ES-I3 (cell line): ENCODE measurements at regions not wholly inside any gene's neighbourhood (a gene's known extent, or its start where the extent isn't known, plus 50 kb on each side); places are given as distances from the start of the nearest gene placed in this dataset.

Experiments used
- H3K36me3 ChIP-seq: 2 replicates; pipeline ENCODE4 v1.6.1; 2013; ENCODE audit warnings: mild to moderate bottlenecking, low read length, control low read depth, moderate library complexity; ENCODE audit not compliant: insufficient read depth
- H3K4me1 ChIP-seq: 2 replicates; pipeline ENCODE4 v1.6.1; 2013; ENCODE audit warnings: mild to moderate bottlenecking, control low read depth, low read length; ENCODE audit not compliant: insufficient read depth
- H3K9ac ChIP-seq: 2 replicates; pipeline ENCODE4 v1.6.1; 2013; ENCODE audit warnings: low read depth, mild to moderate bottlenecking, low read length, moderate library complexity
- H3K9me3 ChIP-seq: 2 replicates; pipeline ENCODE4 v1.6.1; 2013; ENCODE audit warnings: mild to moderate bottlenecking, low read length, moderate library complexity; ENCODE audit not compliant: control insufficient read depth, insufficient read depth

DNA sequence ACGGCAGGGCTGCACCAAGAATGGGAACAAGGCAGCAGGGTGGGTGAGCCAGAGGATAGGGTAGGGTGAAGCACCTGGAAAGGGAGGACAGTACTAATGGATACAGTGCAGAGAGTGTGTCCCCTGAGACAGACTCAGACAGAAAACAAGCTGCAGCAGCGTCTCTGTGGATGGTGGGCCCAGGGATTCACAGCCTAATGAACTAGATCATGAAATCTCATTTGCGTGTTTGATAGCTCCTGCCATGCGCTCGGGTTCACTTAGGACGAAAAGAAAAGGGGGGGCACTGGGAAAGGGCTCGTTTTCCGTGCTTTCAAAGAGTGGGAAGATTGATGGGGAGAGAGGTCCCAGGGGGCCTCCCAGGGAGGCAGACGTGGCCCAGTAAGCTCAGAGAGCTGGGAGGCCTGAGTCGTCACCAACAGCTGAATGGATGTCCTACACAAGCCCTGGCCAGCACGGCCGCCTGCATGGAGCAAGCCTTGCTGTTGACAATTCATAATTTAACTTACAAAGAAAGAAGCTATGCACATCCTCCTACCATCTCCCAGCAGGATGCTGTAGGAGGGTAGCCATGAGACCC lies 446.9 kb downstream of the BCOR start:
- no peaks in the 10 kb centered on the region; the same call in 1 of the 2 replicates for H3K9me3 ChIP-seq
- H3K36me3 ChIP-seq: no peaks in the 10 kb centered on the region
- H3K9ac ChIP-seq: no peak overlapping the region
- H3K4me1 ChIP-seq: peaks cover 14% of the 10 kb centered on the region

DNA sequence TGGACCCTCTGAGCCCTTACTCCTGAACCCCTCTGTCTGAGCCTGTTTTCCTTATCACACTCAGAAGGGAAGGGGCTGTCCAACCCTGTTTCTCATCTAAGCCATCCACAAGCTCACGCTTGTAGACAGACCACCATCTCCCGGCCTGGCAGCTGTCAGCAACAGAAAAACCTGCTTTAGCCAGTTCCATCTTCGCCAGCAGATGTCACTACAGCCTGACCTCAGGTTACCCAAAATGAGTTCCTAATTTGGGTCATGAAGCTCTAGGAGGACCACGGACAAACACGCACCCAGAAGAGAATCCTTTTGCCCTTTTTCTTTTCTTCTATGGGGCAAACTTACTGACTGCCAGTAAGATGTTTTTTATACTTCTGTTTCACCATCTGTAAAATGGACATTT lies 445.4 kb downstream of the BCOR start:
- no peak overlapping the region for H3K9ac ChIP-seq
- H3K36me3 ChIP-seq: no peaks in the 10 kb centered on the region
- no peaks in the 10 kb centered on the region for H3K9me3 ChIP-seq
- H3K4me1 ChIP-seq: peaks cover 15% of the 10 kb centered on the region

DNA sequence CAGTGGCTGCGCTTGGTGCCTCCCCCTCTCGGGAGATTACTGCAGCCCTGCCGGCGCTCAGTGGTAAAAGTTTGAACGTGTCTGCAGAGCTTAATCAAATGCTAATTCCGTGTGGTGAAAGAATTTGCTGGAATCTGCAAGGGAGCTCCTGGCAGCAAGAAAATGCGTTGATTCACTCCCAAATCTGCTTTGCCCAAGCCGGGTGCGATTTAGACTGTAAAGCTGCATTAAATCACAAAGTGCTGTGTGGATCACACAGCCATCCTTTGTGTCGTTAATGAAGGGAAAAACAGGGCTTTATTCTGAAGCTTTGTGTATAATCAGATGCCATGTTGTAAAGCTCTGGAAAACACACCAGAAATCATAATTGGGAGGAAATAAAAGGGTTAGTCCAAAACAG lies 444.1 kb downstream of the BCOR start:
- Histone ChIP-seq H3K4me1 (peaks cover 17% of the 10 kb centered on the region), H3K9ac (peak overlapping the region; percentile 42), H3K36me3 (no peaks in the 10 kb centered on the region), H3K9me3 (no peaks in the 10 kb centered on the region)

DNA sequence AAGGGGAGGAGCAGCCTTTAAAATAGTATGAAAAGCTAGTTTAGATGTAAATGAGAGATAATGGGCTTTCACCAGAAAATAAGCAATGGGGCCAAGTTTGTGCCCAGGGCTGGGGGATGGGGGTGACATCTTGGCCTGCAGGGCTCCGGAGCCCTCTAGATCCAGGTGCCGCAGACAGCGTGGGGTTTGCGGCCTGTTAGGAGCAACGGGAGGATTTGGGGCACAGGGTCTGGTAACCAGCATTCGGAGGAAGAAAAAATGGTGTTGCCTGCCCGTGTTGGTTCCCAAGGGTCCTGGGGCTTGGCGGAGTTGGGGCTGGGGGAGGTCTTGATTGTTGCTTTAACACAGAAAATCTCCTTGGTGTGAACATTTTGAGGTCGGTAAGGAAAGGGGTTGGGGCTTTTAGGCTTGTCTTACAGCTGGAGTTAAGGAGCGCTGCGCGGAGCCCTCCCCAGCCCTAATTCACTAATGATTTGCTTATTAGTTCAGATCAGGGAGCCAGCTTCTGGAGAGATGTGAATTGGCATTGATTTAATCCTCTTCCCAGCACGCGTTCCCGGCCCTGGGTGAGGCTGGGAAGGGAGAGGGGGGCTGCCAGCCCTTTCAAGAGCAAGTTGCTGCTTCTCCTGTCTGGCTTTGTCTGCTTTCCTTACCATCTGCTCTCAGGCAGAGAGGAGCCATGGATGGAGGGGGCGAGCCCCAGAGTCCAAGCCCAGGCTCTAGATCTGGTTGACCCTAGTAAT lies 443.4 kb downstream of the BCOR start:
- Histone ChIP-seq H3K9me3 (no peaks in the 10 kb centered on the region), H3K4me1 (peaks cover 17% of the 10 kb centered on the region), H3K36me3 (no peaks in the 10 kb centered on the region), H3K9ac (peak overlapping the region; percentile 42)

DNA sequence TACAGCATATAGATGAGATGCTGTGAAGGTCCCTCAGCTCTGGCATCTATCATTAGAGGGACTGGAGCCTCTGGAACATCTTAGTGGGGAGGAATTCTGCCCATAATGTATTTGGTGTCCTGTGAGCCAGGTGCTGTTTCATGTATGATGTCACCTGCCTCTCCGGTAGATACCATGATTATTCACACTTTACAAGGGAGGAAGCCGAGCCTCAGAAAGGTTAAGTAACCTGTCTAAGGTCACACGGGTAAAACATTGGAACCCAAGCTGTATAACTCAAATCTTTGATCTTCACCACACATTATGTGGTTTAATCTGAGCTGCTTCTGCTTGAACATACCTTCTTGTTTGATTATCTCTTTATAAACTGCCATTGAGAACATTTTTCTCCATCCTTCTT lies 442.8 kb downstream of the BCOR start:
- Histone ChIP-seq H3K4me1 (peaks cover 17% of the 10 kb centered on the region), H3K9me3 (no peaks in the 10 kb centered on the region), H3K36me3 (no peaks in the 10 kb centered on the region), H3K9ac (no peak overlapping the region; the same call in 1 of the 2 replicates)

DNA sequence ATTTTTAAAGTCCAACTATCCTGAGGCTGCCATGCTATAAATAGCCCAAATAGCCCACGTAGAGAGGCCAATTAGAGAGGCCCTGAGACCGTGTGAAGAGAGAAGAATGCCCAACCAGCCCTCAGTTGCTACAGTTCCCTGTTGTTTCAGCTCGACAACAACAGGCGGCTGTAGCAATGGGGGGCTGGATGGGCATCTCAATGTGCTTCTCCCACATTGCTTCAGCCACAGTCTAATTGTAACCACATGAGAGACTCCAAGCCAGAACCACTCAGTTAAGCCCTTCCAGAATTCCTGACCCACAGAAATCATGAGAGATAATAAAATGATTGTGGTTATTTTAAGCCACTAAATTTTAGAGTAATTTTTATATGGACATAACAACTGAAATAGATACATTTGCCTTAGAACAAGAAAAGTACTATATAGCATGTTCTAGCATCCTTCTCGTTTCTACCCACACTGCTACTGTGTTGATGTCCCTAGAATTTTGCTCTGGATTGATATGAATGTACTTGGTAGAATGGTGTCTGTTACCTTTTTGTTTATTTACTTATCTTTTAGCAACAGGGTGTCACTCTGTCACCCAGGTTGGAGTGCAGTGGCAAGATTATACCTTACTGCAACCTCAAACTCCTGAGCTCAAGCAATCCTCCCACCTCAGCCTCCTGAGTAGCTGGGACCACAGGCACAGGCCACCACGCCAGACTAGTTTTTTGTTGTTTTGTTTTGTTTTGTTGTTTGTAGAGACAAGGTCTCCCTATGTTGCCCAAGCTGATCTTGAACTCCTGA lies 436.4 kb downstream of the BCOR start:
- H3K9ac ChIP-seq: no peak overlapping the region
- no peaks in the 10 kb centered on the region for H3K9me3 ChIP-seq
- H3K4me1 ChIP-seq: peaks cover 3% of the 10 kb centered on the region; the same call in 1 of the 2 replicates
- no peaks in the 10 kb centered on the region for H3K36me3 ChIP-seq

DNA sequence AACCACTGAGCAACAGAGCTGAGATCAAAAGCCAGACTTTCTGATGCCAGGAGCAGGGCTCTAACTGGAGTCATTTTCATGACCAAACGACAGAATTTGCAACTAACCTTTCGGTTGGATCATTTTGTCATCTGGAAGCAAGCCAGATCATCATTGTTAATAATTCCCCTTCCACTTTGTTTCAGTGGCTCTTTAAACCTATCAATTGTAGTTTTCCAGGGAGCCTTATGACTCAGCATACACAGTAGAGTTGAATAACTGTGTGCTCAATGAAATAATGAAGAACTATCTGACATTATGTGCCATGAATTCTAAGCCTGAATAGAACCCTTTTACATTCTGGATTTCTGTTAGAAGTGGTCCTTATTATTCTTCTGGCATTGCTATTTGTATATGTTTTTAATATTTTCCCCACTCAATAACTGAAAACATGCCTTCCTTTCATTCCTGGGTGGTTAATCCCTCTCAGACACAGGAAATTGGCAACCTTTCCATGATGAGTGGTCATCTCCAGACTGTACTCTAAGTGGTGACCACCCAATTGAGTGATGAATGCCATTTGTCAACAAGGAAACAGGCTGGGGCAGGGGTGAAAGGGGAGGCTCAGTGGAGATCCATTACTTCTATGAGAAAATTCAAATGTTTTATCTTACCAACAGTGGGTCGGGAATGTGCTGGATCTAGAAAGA lies 431.8 kb downstream of the BCOR start:
- H3K9ac ChIP-seq: no peak overlapping the region
- H3K4me1 ChIP-seq: no peaks in the 10 kb centered on the region; the same call in 1 of the 2 replicates
- no peaks in the 10 kb centered on the region for H3K36me3 ChIP-seq
- H3K9me3 ChIP-seq: no peaks in the 10 kb centered on the region

DNA sequence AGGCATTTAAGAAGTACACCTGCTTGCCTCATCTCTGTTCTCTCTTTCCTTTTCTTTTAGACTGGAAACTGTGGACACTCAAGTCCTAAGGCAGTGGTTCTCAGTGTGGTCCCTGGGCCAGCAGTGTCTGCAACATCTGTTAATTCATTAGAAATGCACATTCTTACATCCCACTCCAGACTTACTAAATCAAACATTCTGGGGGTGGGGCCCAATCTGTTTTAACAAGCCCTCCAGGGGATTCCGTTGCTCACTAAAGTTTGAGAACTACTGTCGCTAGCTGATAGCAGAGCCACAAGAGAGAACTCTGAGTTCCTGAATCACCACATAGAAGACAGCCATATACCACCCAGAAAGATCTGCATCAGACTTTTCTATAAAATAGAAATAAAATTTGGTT lies 430.6 kb downstream of the BCOR start:
- Histone ChIP-seq H3K36me3 (no peaks in the 10 kb centered on the region), H3K9ac (no peak overlapping the region), H3K9me3 (no peaks in the 10 kb centered on the region), H3K4me1 (no peaks in the 10 kb centered on the region; the same call in 1 of the 2 replicates)

DNA sequence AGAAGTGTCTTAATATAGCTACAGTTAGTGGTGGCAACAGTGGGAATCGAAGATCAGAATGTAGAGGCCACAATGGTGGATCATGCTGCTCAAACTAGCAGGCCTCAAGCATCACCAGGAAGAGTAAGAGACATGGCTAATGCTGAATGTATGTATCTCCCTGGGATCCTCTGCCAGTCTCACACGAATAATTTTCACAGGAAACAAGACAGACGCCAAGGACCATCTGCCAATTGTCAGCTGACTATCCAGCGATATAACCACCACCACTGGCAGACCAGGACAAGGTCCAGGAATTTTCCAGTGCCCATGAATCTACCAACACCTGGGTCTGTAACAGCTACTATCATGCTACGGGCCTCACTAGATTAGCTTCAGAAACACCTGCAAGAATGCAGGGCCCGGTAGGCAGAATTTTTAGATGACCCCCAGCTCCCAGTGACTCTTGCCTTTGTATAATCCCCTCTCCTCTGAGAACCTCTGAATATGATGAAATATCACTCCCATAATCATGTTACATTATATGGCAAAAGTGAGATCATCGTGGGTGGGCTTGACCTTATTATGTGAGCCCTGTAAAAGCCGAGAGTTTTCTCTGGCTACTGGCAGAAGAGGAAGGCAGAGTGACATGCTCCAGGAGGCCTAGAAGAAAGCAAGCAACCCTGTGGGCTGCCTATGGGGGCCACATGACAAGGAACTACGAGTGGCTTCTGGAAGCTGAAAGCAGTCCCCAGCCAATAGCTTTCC lies 429.8 kb downstream of the BCOR start:
- no peak overlapping the region for H3K9ac ChIP-seq
- H3K4me1 ChIP-seq: no peaks in the 10 kb centered on the region; the same call in 1 of the 2 replicates
- H3K9me3 ChIP-seq: no peaks in the 10 kb centered on the region
- no peaks in the 10 kb centered on the region for H3K36me3 ChIP-seq

DNA sequence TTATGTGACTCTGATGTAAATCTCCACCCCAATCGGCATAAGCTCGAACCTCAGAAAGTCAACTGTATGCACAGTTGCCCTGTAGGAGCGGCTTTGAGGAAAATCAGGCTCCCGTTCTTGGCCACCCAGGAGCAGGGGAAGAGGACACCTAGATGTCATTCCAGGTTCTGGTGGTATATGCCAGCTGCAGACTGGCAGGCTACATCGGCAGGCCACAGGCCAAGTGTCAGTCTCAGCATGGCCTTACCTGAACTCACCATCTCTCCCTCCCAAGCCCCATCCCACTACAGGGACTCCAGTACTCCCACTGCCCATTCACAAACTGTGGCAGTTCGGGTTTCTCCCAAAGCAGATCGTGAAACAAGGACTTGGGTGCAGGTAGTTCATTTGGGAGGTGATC lies 428.1 kb downstream of the BCOR start:
- Histone ChIP-seq H3K36me3 (no peaks in the 10 kb centered on the region), H3K9ac (no peak overlapping the region), H3K4me1 (no peaks in the 10 kb centered on the region; the same call in 1 of the 2 replicates), H3K9me3 (no peaks in the 10 kb centered on the region)

DNA sequence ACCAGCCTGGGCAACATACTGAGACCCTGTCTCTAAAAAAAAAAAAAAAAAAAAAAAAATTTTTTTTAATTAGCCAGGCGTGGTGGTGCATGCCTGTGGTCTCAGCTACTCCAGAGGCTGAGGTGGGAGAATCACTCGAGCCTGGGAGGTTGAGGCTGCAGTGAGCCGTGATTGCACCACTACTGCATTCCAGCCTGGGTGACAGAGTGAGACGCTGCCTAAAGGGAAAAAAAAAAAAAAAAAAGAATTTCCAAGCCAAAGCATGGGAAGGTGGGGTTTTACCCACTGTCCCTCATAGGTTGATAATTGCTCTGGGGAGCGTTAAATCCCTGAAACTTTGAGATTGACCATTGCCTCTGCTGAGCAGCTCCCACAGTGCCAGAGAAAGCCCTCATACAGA lies 427.5 kb downstream of the BCOR start:
- no peak overlapping the region for H3K9ac ChIP-seq
- H3K4me1 ChIP-seq: no peaks in the 10 kb centered on the region; the same call in 1 of the 2 replicates
- no peaks in the 10 kb centered on the region for H3K9me3 ChIP-seq
- no peaks in the 10 kb centered on the region for H3K36me3 ChIP-seq

DNA sequence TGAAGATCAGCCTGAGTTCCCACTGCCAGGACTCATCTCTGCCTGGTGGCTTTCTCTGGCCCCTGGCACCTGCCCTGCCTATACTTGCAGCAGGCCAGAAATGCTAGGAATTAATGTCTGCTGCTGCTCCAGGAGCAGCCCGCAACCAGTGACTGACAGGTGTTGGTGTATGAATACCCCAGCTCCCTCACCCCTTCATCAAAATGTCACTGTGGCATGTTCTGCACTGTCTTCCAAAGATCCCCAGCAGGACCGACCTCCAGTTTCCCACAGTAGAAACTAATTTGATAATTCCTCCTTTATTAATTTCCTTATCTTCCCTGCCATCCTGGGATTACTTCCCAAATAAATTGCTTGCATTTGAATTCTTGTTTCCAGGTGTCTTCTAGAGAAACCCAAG lies 425.4 kb downstream of the BCOR start:
- Histone ChIP-seq H3K4me1 (no peaks in the 10 kb centered on the region; the same call in 1 of the 2 replicates), H3K36me3 (no peaks in the 10 kb centered on the region), H3K9me3 (no peaks in the 10 kb centered on the region), H3K9ac (no peak overlapping the region)

DNA sequence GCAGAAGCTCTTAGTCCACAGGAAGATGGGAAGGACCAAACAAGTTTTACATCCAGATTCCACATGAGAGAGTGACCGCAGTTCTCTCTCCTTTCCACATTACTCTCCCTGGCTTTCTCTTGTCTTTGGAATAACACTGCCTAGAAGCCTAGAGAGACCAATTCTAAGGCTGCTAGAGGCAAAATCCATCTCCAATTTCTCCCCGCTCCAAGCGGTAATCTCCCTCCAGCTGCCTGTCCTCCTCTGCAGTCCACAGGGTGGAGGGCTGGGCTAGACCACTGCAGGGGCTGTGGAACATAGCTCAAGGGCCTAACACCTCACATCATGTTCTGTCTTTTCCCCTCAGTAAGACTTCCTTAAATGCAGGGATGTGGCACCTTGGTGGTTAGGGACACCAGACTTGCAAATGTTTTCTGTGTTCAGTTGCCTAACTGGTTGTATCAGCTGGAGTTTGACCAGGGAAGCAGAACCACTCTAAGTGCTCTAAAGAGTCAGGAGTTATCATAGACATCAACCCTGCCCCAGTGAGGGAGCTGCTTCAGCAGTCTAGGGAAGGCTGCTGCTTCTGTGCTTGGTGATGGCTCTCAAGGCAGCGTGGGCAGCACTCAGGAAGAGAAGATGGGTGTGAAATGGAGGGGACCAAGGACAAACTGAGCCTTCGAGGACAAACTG lies 423.1 kb downstream of the BCOR start:
- Histone ChIP-seq H3K36me3 (no peaks in the 10 kb centered on the region), H3K9me3 (no peaks in the 10 kb centered on the region), H3K9ac (no peak overlapping the region), H3K4me1 (peaks cover 12% of the 10 kb centered on the region; the same call in 1 of the 2 replicates)
